ENCODE measurements at regions not wholly inside any gene's neighbourhood (a gene's known extent, or its start where the extent isn't known, plus 50 kb on each side); places are given as distances from the start of the nearest gene placed in this dataset.

- Histone ChIP-seq H3K4me3 (no peak overlapping the region), H3K4me1 (no peaks in the 10 kb centered on the region), H3K27me3 (no peaks in the 10 kb centered on the region), H3K27ac (no peak overlapping the region), H3K9me3 (no peaks in the 10 kb centered on the region), H3K36me3 (ENCODE audit: low read depth, missing control alignments) (no peaks in the 10 kb centered on the region)
- TF ChIP-seq POLR2A (IDR thresholded peaks at IDR 0.05): no peak
- TF ChIP-seq CTCF (IDR thresholded peaks at IDR 0.05): no peak
- intact Hi-C loops (cut with DNase I; ENCODE audit: low total_unique reads): no loop called here
- WGBS, 2 donors: 82 to 95% methylated on average over 4 of the region's 4 CpGs
- no peak for DNase-seq
These were observed 1995.7 kb upstream of the AGA start for GRCh38 chr4:179437962-179438361.

- DNase-seq: no peak
- TF ChIP-seq POLR2A (IDR thresholded peaks at IDR 0.05) (no peak), CTCF (IDR thresholded peaks at IDR 0.05) (no peak)
- intact Hi-C loops (cut with DNase I; ENCODE audit: low total_unique reads): no loop called here
These were observed 1999.4 kb upstream of the AGA start for GRCh38 chr4:179441596-179441995.

GRCh38 chr4:179447308-179447707, 2005.1 kb upstream of the AGA start:
- no peaks in the 10 kb centered on the region for H3K9me3 ChIP-seq
- intact Hi-C loops (cut with DNase I; ENCODE audit: low total_unique reads): no loop called here

More at GRCh38 chr4:179441596-179441995, 1999.4 kb upstream of the AGA start:
- Histone ChIP-seq H3K27me3 (no peaks in the 10 kb centered on the region), H3K4me3 (no peak overlapping the region), H3K9me3 (no peaks in the 10 kb centered on the region), H3K27ac (no peak overlapping the region), H3K36me3 (ENCODE audit: low read depth, missing control alignments) (no peaks in the 10 kb centered on the region), H3K4me1 (no peaks in the 10 kb centered on the region)
- WGBS, 2 donors: 44 to 51% methylated on average over 1 of the region's 1 CpG

GRCh38 chr4:179465131-179465797, 2023.0 kb upstream of the AGA start:
- TF ChIP-seq CTCF (IDR thresholded peaks at IDR 0.05) (no peak), POLR2A (IDR thresholded peaks at IDR 0.05) (no peak)
- no peaks in the 10 kb centered on the region for H3K27me3 ChIP-seq
- H3K9me3 ChIP-seq: no peaks in the 10 kb centered on the region
- H3K36me3 ChIP-seq (ENCODE audit: low read depth, missing control alignments): no peaks in the 10 kb centered on the region
- H3K4me3 ChIP-seq: no peak overlapping the region
- intact Hi-C loops (cut with DNase I; ENCODE audit: low total_unique reads): no loop called here
- no peak overlapping the region for H3K27ac ChIP-seq
- WGBS, 2 donors: 85 to 89% methylated on average over 8 of the region's 8 CpGs
- H3K4me1 ChIP-seq: no peaks in the 10 kb centered on the region
- DNase-seq: no peak

More at GRCh38 chr4:179447308-179447707, 2005.1 kb upstream of the AGA start:
- TF ChIP-seq CTCF (IDR thresholded peaks at IDR 0.05) (no peak), POLR2A (IDR thresholded peaks at IDR 0.05) (no peak)
- no peaks in the 10 kb centered on the region for H3K27me3 ChIP-seq
- DNase-seq: no peak
- no peak overlapping the region for H3K27ac ChIP-seq
- no peaks in the 10 kb centered on the region for H3K4me1 ChIP-seq
- no peaks in the 10 kb centered on the region for H3K36me3 ChIP-seq (ENCODE audit: low read depth, missing control alignments)
- no peak overlapping the region for H3K4me3 ChIP-seq
- 45 to 77% methylated on average over 2 of the region's 2 CpGs for WGBS, 2 donors

- H3K27ac ChIP-seq: no peak overlapping the region
- TF ChIP-seq CTCF (IDR thresholded peaks at IDR 0.05) (no peak), POLR2A (IDR thresholded peaks at IDR 0.05) (no peak)
- whole genome bisulfite sequencing, 2 donors: 74 to 94% methylated on average over 1 of the region's 1 CpG
These were observed 2025.6 kb upstream of the AGA start for GRCh38 chr4:179467878-179468277.

More at GRCh38 chr4:179467878-179468277, 2025.6 kb upstream of the AGA start:
- H3K36me3 ChIP-seq (ENCODE audit: low read depth, missing control alignments): no peaks in the 10 kb centered on the region
- intact Hi-C loops (cut with DNase I; ENCODE audit: low total_unique reads): no loop called here
- no peak overlapping the region for H3K4me3 ChIP-seq
- no peak for DNase-seq
- no peaks in the 10 kb centered on the region for H3K9me3 ChIP-seq
- H3K4me1 ChIP-seq: no peaks in the 10 kb centered on the region
- H3K27me3 ChIP-seq: no peaks in the 10 kb centered on the region
